GM18508 (cell line): ENCODE measurements at regions not wholly inside any gene's neighbourhood (a gene's known extent, or its start where the extent isn't known, plus 50 kb on each side); places are given as distances from the start of the nearest gene placed in this dataset.

Source experiments
- ATAC-seq: cut with Tn5 transposase; IDR thresholded peaks from one replicate; pipeline ENCODE4 v1.9.1; 2021; ENCODE audit warnings: moderate number of reproducible peaks; ENCODE audit not compliant: insufficient read depth, unreplicated experiment

DNA sequence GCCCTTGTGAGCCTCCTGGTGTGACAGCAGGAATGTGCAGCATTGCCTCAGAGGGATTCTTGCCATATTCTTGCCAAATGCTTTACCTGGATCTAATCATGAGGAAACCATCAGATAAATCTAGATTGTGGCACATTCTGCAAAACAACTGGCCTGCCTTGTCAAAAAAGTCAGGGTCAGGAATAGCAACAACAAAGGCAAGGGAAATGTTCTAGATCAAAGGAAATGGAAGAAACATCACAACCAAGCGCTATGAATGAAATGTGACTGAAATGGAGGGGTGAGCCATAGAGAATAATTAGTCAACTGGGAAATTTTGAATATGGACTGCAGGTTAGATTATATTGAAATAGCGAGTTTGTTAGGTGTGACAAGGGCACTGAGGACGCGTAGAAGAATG, 262.6 kb upstream of the CDYL start:
- ATAC-seq = no peak

DNA sequence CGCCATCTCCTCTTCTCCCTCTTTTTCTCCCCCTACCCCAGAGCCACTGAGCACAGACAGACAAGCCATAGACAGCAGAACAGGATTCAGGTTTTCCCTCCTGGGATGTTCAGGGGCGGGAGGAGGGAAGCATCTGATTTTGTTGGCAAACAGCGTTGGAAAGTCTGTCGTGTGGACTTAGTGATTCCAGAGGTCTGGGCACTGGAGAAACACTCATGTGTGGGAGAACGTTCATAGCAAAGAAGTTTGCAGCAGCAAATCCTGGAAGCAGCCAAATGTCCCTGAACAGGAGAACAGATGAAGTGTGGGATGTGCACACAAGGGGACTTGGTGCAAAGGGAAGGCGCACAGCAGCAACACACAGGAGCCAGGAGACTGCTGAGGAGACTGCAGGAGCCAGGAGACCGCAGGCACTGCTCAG, 264.1 kb upstream of the CDYL start:
- no peak for ATAC-seq

DNA sequence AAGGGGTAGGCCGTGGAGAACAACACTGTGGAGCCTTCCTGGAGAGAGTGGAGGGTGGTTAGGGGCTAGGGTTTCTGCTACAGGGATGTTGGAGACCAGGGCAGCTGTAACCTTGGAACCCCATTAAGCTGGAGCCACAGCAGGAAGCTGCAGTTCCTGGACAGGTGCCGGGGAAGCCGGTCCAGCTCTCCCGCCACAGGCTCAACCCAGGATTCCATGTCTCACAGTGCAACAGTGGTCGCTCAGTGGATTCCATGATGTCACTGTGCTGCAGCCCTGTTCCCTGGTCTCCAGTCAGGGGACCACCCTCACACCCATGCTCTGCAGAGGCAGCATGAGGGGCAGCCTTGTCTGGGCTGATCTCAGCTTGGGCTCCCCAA, 264.6 kb upstream of the CDYL start:
- ATAC-seq = no peak

DNA sequence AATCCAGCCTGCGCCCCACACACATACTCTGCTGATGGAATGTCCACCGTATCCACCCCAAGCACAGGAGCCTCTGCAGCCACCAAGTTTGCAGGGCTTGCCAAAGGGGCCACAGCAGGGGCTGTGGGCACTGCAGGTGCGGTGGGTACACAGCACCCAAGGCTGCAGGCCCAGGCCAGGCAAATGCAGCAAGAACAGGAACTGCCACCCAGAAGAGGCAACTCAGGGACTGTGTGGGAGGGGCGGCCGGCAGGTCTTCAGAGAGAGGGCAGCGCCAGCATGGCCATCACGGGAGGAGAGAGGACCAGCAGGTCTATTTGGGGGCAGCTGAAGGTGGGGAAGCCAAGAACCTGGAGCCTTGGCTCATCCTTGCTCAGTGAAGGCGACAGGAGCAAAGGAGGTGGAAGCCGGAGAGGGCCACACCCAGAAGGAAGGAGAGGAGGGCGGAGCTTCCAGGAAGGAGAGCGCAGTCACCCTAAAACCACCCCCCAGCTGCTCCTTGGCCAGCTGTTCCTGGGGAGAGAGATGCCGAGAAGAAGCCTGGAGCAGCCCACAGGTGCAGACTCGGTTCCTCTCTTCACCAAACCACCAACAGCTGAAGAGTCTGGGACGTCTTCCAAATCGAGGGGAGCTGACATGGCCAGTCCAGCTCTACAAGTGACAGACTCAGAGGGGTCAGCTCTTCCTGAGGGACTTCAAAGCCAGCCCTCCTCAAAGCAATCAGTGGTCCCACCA, 265.1 kb upstream of the CDYL start:
- ATAC-seq = no peak

DNA sequence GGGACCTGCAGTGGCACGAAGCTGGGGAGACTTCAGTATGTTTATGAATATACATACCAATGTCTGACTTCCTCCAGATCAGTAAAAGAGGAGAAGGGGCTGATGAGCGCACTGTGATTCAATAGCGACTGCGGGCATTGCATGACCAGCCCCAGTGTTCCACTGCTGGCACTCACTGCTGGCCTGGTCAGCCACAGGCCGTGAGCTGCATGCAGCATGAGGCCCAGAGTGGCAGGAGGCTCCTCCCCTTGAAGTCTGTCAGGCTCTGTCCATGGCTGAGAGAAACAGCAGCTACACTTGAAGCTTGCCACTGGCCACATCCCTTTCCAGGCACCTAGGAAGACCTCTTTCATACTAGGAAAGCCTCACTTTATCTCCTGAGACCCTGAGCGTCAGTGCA, 265.9 kb upstream of the CDYL start:
- ATAC-seq = no peak

DNA sequence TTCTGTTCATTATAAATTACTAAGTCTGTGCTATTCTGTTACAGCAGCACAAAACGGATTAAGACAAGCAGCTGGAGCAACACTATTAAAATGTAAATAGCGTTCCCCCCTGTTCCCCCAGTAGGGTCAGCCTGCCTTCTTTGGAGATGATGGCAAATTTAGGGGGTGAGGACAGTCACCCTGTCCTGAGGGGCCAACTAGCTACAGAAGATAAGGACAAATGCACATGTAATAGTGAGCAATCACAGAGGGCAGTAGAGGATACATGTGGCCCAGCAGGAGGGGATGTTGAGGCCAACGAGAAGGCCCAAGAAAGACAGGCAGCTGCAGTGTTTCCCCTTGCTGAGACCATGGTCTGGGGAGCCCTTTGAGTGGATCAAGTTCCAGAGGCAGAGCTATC, 266.7 kb upstream of the CDYL start:
- ATAC-seq = no peak

DNA sequence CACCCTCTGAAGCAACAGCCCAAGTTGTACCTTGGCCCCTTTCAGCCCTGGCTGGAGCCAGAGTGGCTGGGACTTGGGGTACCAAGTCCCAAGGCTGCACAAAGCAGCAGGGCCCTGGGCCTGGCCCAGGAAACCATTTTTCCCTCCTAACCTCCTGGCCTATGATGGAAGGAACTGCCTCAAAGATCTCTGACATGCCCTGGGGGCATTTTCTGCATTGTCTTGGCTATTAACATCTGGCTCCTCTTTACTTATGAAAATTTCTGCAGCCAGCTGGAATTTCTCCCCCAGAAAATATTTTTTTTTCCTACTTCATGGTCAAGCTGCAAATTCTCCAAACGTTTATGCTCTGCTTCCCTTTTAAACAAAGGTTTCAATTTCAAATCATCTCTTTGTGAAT, 269.4 kb upstream of the CDYL start:
- ATAC-seq = no peak

DNA sequence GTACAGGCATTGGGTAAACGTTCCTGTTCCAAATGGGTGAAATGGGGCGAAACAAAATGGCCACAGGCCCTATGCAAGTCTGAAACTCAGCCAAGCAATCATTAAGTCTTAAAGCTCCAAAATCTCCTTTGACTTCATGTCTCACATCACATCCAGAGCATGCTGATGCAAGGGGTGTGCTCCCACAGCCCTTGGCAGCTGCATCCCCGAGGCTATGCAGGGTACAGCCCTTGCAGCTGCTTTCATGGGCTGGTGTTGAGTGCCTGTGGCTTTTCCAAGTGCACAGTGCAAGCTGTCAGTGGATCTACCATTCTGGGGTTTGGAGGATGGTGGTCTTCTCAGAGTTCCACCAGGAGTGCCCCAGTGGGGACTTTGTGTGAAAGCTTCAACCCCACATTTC, 270.0 kb upstream of the CDYL start:
- no peak for ATAC-seq

DNA sequence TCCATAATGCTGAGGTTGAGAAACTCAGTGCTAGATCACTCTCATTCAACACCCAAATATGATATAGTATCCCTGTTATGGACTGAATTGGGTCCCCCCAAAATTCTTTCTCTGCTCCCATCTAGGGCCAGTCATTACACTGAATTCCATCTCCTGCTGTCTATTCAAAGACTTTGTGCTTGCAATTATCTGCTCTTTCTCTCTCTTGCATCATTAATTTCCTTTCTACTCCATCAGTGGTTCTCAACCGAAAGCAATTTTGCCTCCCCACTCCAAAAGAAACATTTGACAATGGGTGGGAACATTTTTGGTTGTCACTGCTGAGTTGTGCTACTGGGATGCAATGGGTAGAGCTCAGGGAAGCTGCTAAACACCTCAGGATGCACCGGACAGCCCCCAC, 271.5 kb upstream of the CDYL start:
- no peak for ATAC-seq

DNA sequence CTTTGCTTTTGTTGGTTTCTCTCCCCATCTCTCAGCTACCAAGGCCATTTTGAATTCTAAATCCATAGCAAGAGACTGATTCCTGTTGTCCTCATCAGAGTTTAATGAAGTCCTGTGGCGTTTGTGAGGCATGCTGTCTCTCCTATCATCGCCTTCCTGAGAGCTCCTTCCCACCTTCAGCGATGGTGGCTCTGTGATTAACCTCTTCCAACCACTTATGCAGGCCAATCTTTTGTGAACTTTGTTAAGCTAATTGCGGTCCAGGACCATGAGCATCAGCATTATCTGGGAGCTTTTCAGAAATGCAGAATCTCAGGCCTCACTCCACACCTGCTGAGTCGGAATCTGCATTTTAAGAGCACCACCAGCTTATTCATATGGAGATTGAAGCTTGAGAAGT, 272.5 kb upstream of the CDYL start:
- no peak for ATAC-seq

DNA sequence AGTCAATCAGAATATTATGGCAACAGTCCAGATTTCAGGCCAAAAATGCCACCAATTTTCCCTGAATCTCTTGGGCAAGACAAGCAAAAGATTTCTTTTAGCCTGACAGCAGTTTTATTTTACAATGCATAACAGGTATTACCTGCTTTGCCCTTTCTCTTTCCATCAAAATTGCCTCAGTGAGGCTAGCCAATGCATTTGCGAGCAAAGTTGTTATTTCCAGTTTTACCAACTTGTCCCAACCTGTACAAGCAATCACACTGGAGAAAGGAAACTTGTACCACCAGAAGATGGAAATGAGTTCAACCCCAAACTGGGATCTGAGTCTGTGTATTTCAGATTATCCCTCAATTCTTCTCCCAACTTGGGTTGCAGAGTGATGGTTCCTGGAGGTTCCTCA, 279.9 kb upstream of the CDYL start:
- ATAC-seq = no peak

DNA sequence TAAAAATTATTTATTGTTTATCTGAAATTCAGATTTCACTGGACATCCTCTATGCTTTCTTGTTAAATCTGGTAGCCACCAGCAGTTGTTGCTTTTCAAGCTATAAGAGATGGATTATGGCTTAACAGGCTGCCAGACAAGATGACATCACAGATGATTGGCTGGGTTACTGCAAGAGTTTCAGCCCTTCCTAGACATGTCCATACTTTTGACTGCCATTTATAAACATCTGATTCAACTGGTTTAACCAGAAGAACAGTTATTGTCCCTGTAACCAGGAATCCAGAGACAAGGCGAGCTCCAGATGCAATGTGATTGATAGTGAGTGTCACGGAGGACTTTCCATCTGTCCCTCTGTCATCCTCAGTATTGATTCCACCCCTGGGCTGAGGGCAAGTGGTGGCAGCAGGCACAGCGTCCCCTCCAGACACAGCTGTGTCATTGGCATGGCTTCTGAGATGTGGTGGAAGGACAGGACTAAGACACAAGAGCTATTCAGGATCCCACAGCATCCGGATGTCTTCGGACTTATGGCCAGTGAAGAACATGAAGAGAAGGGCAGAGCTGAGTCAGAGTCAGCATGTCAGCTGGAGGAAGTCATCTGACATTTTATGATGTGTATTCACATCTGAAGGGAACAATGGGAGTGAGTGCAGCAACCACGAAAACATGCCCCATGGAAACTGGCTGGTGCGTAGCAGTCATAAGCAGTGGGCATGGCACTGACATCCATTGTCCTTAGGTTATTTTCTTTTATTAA, 284.5 kb upstream of the CDYL start:
- ATAC-seq = no peak

DNA sequence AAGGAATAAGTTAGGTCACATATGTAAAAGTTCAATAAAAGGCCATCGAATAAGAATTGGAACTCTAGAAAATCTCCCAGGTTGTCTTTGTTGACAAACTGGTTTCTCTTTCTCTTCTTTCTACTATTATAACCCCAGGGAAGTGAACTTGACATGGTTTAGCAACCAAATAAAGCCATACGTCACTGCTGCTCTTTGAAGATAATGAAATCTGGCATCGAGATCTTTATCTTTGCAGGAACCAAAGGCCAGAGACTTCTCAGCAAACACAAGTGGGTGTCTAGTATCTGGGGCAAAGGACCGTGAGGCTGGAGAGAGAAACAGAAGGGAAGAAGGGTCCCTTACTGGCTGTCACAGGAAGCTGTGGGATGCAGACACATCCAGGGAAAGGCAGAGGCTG, 286.7 kb upstream of the CDYL start:
- no peak for ATAC-seq

DNA sequence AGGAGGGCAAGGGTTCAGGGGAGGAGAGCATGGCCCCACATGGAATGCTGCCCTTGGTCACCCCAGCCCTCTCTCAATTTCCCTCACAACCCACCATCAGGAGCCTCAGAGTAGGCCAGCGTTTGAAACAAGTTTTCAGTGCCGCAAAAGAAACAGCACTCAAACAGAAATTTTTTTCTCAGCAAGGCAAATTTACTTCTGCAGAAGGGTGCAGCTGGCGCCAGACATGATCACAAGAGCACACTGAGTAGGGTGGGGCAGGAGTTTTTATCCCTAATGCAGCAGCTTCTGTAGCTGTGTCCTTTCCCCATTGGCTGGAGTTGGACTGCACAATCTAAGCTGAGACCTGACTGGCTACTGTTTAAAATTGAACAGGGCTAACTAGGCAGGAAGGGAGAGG, 287.8 kb upstream of the CDYL start:
- ATAC-seq = no peak

DNA sequence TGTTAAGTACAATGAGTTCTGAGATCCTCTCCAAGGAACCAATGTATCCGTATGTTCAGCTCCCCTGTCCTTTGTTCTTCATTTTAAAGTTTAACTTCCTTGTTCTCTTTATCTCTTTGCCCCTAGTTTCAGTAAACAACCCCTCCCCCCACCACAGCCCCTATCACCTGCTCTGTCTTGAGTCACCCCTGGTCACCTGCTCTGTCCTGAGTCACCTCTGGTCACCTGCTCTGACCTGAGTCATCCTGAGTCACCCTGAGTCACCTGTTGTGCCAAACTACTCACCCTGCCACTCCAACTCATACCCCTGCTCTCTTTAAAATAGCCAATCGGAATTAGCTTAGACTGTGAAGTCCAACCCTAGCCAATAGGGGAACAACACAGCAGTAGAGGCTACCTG, 288.7 kb upstream of the CDYL start:
- no peak for ATAC-seq

DNA sequence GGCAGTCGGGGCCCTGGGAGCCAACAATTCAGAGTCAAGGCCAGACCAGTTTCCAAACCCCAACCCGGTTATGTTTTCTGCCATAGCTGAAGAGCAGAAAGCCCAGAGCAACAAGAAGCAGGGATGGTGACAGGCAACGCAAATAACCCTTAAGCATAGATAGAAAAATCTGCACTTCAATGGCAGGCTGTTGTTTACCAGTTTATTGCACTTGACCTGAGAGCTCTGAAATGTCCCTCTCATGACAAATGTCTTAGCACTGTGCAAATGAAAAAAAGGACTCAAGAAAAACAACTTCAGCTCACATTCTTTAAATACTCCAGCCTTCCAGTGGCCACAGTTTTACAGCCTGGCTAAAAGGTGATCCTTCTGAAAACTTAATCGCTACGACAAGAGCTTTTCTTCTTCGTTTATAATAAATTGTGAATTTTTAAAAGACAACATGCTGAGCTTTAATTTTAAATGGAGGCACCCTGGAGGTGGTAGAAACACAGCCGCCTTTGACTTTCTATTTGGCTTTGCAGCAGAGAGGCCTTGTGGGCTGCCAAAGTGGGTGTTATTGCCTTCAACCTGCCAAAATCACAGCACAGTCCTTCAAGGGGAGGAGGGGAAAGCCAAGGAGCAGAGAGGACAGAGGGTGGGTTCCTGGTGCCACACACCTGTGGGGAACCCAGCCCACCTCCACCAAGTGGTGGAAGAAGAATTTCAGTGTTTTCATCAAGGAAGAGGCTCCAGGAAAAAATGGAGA, 289.5 kb upstream of the CDYL start:
- ATAC-seq = no peak

DNA sequence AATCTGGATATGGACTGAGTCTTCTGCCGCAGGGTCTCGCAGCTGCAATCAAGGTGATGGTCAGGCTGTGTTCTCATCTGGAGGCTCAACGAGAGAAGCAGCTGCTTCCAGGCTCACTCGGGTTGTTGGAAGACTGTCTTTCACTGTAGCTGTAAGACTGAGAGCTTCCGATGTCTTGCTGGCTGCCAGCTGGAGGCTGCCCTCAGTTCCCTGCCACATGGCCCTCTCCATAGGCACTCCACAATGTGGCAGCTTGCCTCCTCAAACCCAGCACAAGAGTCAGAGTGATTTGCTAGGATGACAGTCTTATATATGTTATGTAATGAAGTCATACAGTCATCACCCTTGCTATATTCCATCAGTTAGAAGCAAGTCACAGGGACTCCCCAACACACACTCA, 290.5 kb upstream of the CDYL start:
- ATAC-seq = no peak

DNA sequence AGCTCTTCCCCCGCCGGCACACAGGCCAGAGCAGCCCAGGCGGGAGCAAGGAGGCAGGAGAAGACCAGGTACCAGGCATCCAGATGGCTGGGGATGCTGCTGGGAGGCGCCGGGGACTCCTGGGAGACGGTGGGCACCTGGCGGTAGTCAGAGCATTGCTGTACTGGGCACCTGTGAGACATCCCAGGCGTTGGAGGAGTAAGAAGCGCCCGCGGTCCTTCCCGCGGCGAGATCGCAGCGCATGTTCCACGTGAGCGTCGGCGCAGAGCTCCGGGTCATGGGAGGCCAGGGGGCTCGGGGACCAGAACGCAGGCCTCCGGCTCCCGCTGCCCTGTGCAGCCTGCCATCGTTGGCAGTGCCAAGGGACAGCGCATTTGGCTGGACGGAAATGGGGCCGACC, 293.7 kb upstream of the CDYL start:
- no peak for ATAC-seq

DNA sequence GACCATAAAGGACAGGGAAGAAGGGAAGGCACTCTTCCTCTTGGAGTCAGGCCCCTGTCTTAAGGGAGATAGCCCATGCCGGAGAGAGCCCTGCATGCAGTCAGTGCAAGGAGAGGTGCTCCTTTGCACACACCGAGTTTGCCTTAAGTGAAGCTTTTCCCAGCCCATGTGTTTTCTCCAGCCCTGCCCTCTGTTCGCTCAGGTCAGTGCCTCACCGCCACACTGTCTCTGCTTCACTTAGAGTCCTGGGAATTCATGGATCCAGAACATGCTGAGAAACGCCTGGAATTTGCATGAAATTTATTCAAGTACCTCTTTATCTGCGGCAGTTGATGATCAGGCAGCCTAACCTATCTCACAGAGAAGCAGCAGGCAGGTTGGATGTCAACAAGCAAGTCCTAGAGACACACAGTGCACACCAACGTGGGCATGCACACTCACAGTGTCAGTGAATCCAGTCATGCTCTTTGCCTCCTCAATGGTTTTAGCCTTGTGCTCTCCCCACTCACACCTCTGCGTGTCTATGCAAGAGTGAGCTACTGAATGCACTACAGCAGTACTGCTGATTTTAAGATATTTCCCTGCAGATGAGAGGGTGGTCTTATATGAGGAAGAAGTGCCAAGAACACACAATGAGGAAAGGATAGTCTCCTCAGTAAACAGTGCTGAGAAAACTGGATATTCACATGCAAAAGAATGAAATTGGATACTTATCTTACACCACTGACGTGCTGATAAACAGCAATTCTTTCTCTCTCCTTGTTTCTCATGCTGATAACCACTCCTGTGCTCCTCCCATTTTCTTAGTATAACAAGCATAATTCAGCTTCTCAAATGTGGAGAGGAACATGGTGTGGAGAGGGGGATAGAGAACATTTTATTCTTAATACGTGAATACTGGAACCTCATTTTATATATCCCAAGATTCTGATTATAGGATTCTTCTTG, 295.1 kb upstream of the CDYL start:
- no peak for ATAC-seq

DNA sequence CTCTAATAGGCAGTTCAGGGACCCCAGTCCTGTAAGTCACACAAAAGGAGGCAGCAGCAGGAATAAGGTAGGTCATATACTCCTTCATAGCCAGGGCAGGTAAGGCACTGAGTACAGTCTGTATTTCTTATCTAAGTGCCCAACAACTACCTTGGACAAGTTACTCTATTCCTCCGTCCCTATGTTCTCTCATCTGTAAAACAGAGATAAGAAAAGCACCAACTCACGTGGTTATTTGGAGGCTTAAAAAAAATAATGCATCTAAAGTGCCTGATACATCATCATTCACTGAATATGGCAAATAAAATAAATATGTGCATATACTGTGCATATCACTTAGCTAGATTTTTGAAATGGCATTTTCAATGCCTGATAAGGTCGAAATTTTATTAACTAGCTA, 298.1 kb upstream of the CDYL start:
- no peak for ATAC-seq
